IPS DF 6.9 (cell line): ENCODE measurements at regions not wholly inside any gene's neighbourhood (a gene's known extent, or its start where the extent isn't known, plus 50 kb on each side); places are given as distances from the start of the nearest gene placed in this dataset.

Experiments
- DNase-seq: peaks from one replicate; pipeline ENCODE4 v3.0.0-alpha.2; 2013; ENCODE audit warnings: low read depth, low spot score
- H3K27ac ChIP-seq: one replicate; pipeline ENCODE4 v1.5.1; 2013; ENCODE audit warnings: low read length, control low read depth
- H3K27me3 ChIP-seq: 2 replicates; pipeline ENCODE4 v1.6.1; 2013; ENCODE audit warnings: mild to moderate bottlenecking, low read length; ENCODE audit not compliant: control insufficient read depth, insufficient read depth
- H3K36me3 ChIP-seq: 2 replicates; pipeline ENCODE4 v1.6.1; 2013; ENCODE audit warnings: low read length; ENCODE audit not compliant: control insufficient read depth, insufficient read depth
- H3K4me1 ChIP-seq: 2 replicates; pipeline ENCODE4 v1.6.1; 2013; ENCODE audit warnings: low read length; ENCODE audit not compliant: control insufficient read depth, insufficient read depth
- H3K4me3 ChIP-seq: 2 replicates; pipeline ENCODE4 v1.5.1; 2013; ENCODE audit warnings: mild to moderate bottlenecking, low read length
- H3K9me3 ChIP-seq: 2 replicates; pipeline ENCODE4 v1.6.1; 2013; ENCODE audit warnings: low read length, inconsistent platforms; ENCODE audit not compliant: control insufficient read depth, insufficient read depth
- WGBS: extraction: QIAGEN DNeasy Blood & Tissue Kit; methylation state at CpG from one replicate; pipeline ENCODE4 v1.1.7; 2013; ENCODE audit warnings: mixed read lengths, missing lambda C conversion rate; ENCODE audit not compliant: insufficient read length, insufficient coverage; 5-methylcytosine and 5-hydroxymethylcytosine counted together

DNA sequence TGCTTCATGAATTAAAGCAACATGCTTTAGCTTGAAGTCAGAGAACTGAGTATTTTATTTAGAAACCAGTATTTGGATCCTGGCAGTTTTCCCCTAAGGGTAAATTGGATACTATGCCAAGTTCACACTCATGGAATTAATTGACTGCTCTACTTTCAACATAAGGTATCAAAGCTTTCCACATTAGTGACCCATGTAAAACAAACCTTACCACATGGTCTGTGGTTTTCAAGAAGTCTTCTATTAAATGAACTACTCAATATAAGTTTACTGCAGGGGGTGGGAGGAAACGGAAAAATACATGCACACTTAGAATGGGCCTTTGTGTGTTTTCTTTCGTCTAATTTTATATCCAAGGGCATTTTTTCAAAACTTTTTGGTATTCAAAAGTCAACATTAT is 232.0 kb upstream of the FBXL7 start:
- no peak for DNase-seq
- Histone ChIP-seq H3K4me1 (peaks cover 5% of the 10 kb centered on the region), H3K4me3 (no peak overlapping the region), H3K27me3 (no peaks in the 10 kb centered on the region), H3K27ac (no peak overlapping the region), H3K9me3 (no peaks in the 10 kb centered on the region), H3K36me3 (no peaks in the 10 kb centered on the region)
- WGBS, result no CpG with 5 or more reads among the region's 2 CpGs

DNA sequence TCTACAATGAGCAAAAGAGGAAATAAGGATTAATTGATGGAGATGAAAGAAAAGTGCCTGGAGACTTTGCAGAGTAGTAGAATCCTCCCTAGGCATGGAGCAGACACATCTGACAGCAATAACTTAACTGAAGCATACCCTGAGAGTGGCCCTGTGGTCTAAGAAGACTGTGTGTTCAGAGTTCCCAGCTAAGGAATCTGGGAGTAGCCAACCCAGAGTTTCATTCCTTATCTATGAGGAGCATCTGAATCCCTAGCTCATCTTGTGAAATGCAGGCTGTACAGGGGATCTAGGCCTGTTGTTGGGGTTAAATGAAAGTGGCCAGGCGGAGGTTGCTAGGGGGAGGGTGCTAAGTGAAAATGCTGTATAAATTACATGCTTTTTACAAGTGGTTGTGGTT is 233.1 kb upstream of the FBXL7 start:
- H3K4me3 ChIP-seq, result no peak overlapping the region
- no peak for DNase-seq
- no CpG with 5 or more reads among the region's 1 CpG for WGBS
- H3K27ac ChIP-seq, result no peak overlapping the region
- H3K36me3 ChIP-seq, result no peaks in the 10 kb centered on the region
- no peaks in the 10 kb centered on the region for H3K9me3 ChIP-seq
- H3K27me3 ChIP-seq, result no peaks in the 10 kb centered on the region
- peaks cover 5% of the 10 kb centered on the region for H3K4me1 ChIP-seq

GRCh38 chr5:15266229-15266628 is 233.8 kb upstream of the FBXL7 start:
- H3K27ac ChIP-seq, result no peak overlapping the region
- no peaks in the 10 kb centered on the region for H3K27me3 ChIP-seq
- no peaks in the 10 kb centered on the region for H3K36me3 ChIP-seq
- H3K4me3 ChIP-seq, result no peak overlapping the region
- DNase-seq, result no peak
- peaks cover 3% of the 10 kb centered on the region for H3K4me1 ChIP-seq
- no CpG with 5 or more reads among the region's 1 CpG for WGBS
- H3K9me3 ChIP-seq, result no peaks in the 10 kb centered on the region

- Histone ChIP-seq H3K27me3 (no peaks in the 10 kb centered on the region), H3K4me1 (peaks cover 3% of the 10 kb centered on the region), H3K36me3 (no peaks in the 10 kb centered on the region), H3K4me3 (no peak overlapping the region), H3K27ac (no peak overlapping the region), H3K9me3 (no peaks in the 10 kb centered on the region)
- WGBS, result no CpG with 5 or more reads among the region's 1 CpG
- no peak for DNase-seq
Measured at GRCh38 chr5:15263942-15264341, 236.0 kb upstream of the FBXL7 start.

DNA sequence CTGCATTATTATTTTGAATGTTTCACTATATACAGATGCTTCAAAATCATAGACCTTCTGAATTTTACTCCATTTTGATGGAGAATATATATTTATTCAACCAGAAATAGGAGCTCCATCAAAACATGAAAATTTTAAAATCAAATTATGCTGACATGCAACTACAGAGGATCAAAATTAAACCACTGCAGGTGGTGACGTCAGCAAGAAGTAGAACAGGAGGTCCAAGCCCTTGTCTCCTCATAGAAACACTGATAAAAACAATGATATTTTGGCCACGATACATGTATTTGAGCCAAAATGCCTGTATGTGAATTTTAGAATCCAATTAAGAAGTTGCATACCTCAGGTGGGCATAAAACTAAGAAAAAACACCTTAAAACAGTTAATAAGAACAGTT is 236.6 kb upstream of the FBXL7 start:
- Histone ChIP-seq H3K4me1 (peaks cover 3% of the 10 kb centered on the region), H3K36me3 (no peaks in the 10 kb centered on the region), H3K4me3 (no peak overlapping the region), H3K9me3 (no peaks in the 10 kb centered on the region), H3K27me3 (no peaks in the 10 kb centered on the region), H3K27ac (no peak overlapping the region)
- no peak for DNase-seq
- no CpG with 5 or more reads among the region's 2 CpGs for WGBS

DNA sequence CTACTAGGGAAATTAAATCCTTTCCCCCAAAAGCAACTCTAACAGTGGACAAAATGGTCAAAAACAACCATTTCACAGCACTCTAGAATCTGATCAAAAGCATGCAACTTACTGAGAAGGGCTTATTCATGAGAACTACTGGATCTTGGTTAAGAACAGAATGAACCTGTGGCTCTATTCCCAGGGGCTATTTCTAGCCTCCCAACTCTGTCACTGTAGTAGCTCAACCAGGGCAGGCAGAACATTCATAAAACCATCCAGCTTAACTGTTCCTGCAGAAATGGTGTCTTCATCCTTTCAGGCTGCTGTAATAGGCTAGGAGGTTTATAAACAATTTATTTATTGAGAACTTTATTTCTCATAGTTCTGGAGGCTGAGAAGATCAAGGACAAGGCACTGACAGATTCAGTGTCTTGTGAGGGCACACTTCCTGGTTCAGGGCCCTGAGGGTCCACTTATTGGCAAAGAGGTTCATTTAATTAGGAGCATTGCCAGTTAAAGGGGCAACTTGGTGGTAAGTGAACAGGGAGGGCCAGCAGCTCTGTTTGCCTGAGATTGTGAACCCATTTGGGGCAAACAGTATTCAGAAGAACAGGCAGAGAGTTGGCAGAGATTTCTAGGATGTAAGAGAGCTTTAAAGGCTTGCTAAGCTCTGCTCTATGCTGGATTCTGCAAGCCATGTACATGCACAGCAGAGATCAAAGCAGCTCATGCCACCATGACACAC is 238.5 kb upstream of the FBXL7 start:
- no peaks in the 10 kb centered on the region for H3K36me3 ChIP-seq
- no peaks in the 10 kb centered on the region for H3K9me3 ChIP-seq
- H3K27me3 ChIP-seq, result no peaks in the 10 kb centered on the region
- no peak for DNase-seq
- H3K27ac ChIP-seq, result no peak overlapping the region
- H3K4me1 ChIP-seq, result peaks cover 3% of the 10 kb centered on the region
- H3K4me3 ChIP-seq, result no peak overlapping the region

DNA sequence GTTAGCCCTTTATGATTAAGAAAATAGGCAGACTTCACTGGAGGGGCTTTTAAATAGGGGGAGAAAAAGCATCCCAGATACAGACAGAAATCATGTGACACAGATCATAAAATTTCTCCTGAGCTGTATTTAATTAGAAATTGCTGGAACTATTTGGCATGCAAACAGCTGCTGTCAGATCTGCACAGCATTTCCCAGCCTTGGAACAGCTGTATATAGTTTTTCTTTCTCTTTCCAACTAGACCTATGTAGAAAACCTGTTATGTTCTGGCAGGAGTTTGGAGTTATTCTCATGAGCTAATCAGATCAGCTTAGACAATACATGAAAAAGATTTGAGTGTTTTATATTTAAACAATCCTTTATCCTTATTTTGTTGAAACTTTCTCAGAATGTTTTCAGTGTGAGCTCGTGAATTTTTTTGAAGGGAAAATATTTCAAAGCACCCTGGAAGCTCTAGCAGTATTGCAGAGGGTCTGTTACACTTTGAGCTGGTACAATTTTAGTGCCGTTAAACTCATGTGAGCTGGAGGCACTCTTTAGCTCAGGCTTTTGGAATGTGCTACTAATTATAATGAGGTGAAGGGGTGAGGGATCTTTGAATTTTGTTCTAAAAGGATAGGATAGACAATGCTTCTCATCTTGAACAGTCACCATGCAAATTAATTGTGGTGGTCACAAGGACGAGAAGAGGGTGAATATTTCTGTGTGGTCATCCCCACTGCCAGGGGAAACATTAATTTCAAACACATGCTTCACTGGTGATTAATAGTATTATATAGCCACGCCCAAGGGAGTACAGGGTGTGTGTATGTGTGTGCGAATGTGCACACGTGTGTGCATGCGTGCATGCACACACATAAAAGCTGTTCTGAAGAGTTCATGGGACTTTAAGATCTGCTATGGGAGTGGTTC is 239.4 kb upstream of the FBXL7 start:
- Histone ChIP-seq H3K36me3 (no peaks in the 10 kb centered on the region), H3K27me3 (no peaks in the 10 kb centered on the region), H3K9me3 (no peaks in the 10 kb centered on the region), H3K27ac (no peak overlapping the region), H3K4me1 (peaks cover 3% of the 10 kb centered on the region), H3K4me3 (no peak overlapping the region)
- WGBS, result no CpG with 5 or more reads among the region's 7 CpGs
- no peak for DNase-seq

DNA sequence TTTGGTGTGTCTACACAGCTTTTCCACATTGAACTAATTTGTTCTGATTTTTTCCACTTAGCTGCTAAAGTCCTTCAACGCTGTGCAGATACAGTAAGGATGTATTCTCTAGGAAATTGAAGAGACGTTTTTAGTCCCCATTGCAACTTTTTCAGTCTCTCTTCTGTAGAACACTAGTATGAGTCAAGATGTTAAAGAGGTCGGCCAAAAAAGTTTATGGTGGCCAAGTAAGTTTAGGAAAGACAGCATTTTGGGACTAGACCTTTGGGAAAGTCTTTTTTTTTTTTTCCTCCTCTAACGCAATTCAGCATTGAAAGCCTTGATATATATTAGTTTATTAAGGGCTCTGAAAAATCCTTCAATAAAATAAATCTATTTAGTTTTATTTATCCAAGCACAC is 243.5 kb upstream of the FBXL7 start:
- H3K27me3 ChIP-seq, result no peaks in the 10 kb centered on the region
- H3K9me3 ChIP-seq, result no peaks in the 10 kb centered on the region
- no peaks in the 10 kb centered on the region for H3K4me1 ChIP-seq
- H3K36me3 ChIP-seq, result no peaks in the 10 kb centered on the region
- WGBS, result no CpG with 5 or more reads among the region's 4 CpGs
- DNase-seq, result no peak
- H3K4me3 ChIP-seq, result no peak overlapping the region
- no peak overlapping the region for H3K27ac ChIP-seq

DNA sequence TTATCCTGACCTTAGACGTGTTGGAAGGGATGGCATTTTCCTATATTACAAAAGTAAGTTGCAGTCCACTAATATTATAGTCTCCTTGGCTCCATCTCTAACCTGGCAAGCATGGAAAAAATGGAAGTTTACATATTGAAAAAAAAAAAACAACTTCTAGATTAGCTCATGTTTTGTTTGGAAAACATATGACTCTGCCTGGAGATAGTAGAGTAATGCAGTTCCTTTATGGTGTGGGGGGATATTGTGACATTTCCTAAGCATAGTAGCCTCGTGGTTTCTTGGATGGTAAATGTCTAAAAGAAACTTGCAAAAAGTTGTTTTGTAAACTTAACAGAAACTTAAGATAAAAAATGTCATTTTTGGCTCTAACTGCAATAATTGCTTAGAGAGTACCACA is 244.4 kb upstream of the FBXL7 start:
- Histone ChIP-seq H3K27me3 (no peaks in the 10 kb centered on the region), H3K4me1 (no peaks in the 10 kb centered on the region), H3K9me3 (no peaks in the 10 kb centered on the region), H3K4me3 (no peak overlapping the region), H3K36me3 (no peaks in the 10 kb centered on the region), H3K27ac (no peak overlapping the region)
- WGBS, result no CpG with 5 or more reads among the region's 2 CpGs
- no peak for DNase-seq

DNA sequence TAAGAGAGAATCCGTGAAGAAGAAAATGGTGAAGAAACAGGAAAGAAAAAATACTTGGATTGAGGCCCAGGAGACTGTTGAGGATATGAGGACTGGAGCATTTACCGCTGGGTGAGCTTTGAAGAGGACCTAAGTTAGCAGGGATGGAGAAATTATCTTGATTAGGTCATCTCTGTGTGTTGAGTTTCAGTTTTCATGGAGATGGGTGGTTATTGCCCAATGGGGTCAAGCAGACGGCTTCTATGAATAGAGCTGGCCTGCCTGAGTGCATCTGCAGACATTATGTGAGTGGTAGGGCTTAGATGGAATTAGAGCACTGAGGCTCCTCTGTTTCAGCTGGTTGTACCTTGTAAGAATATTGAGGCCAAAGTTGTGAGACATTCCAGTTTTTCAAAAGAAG is 245.4 kb upstream of the FBXL7 start:
- no peaks in the 10 kb centered on the region for H3K36me3 ChIP-seq
- no peaks in the 10 kb centered on the region for H3K27me3 ChIP-seq
- no peak overlapping the region for H3K4me3 ChIP-seq
- no CpG with 5 or more reads among the region's 3 CpGs for WGBS
- no peaks in the 10 kb centered on the region for H3K9me3 ChIP-seq
- H3K4me1 ChIP-seq, result no peaks in the 10 kb centered on the region
- H3K27ac ChIP-seq, result no peak overlapping the region
- no peak for DNase-seq
